ENCODE measurements at regions not wholly inside any gene's neighbourhood (a gene's known extent, or its start where the extent isn't known, plus 50 kb on each side); places are given as distances from the start of the nearest gene placed in this dataset.
"Not testable (repeated sequence)": the region's sequence is repeated elsewhere in the genome, so short reads cannot be mapped to it uniquely, and the experiment has no call there.

DNA sequence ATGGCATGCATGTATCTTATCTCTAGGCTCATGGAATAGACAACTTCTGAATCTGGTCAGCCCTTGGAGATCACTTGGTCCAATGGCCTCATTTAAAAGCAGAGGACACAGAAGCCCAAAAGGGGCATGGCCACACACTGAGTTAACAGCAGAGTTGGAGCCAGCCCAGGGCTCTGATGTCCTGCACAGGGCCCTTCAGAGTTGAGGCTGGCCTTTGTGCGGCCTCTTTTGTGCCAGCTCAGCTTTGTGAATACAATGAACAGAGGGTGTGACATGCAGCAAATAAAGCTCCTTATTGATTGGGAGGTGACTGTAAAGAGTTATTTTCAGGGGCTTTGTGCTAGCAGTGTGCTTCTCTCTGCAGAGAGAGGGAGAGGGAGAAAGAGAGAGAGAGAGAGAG, 150.1 kb upstream of the STK32A start:
- DNase-seq = no peak

DNA sequence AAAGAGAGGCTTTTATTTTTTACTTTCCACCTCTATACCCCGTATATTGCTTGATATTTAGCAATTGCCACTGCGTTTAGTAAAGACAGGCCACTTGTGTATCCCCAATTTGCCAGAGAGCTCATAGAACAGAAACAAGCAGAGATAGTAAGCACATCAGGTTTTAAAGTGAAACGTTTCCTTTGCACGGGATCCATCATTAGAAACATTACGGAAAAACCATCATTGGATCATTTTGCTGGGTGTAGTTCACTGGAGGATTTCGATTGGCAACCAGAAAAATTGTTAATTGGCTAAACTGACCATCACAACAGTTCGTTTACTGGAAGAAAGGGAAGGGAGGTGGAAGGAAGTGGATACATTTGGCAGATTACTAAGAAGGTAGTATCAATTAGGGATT, 149.4 kb upstream of the STK32A start:
- DNase-seq = no peak

DNA sequence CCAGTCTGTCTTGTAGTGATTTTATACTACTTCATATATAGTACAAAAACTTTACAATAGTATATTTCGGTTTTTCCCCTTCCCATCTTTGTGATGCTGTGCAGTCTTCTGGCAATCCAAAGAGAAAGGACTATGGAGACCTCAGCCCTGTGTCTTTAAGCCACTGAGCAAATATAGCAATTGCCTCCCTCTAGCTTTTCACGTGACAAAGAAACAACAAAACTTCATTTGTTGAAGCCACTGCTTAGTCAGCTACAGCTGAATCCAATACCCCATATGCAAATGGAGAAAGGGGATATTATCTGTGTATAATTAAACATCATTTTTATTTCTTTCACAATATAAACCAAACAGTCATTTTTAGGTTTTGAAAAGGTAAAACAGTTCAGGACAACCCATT, 142.8 kb upstream of the STK32A start:
- DNase-seq = no peak

DNA sequence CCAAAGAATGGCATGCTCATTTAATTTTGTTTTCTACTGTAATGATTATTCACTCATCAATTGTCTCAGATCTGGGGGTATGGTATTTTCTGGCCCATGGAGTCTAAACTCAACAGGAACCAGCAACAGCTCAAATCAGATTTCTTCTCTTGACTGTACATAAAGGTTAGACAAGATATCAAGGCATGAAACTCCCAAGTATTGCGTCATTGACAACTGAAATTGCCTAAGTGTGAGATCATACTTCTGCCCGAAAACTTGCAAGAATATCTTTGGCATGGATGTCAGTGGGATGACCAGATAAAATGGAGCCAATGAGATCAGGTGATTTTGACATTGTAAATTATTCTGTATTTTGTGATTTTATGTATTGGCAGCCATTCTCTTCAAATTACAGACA, 141.7 kb upstream of the STK32A start:
- no peak for DNase-seq

DNA sequence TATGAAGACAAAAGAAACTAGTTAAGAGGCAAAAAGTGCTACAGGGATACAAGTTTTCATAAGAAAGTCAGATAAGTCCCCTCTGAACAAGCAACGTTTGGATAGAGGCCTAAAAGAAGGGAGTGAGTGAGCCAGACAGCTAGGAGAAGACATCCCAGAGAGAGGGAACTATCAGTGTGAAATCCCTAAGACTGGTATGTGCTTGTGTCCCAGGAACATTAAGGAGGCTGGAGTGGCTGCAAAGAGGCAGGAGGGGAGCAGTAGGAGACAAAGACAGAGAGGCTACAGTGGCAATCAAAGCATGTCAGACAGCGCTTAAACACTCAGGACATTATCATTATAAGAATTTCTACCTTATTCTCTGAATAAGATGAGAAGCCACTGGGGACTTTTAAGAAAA, 139.1 kb upstream of the STK32A start:
- DNase-seq = no peak

DNA sequence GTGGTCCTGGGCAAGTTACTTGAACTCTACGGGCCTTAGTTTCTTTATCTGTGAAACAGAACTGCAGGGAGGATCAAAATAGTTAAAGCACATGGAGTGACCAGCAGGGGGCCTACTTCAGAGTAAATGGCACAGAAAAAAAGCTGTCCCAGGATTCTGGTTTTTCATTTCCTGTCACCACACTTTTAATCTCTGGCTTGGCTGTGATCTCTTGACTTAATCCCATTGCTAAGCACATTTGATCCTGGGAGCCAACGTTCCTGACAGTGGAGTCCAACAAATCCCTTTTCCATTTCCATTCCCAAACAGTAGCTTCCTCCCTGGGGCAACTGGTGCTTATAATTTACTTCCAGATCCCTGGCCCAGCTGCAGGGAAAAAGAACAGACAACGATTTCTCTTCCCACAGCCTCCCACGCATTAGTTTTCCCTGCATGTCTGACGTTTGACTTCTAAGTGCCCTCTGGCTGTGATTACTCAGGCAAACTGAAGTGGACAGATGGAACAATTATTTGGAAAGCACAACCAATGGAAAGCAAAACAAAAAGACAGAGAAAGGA, 136.5 kb upstream of the STK32A start:
- DNase-seq = peak; percentile 86 to 96

DNA sequence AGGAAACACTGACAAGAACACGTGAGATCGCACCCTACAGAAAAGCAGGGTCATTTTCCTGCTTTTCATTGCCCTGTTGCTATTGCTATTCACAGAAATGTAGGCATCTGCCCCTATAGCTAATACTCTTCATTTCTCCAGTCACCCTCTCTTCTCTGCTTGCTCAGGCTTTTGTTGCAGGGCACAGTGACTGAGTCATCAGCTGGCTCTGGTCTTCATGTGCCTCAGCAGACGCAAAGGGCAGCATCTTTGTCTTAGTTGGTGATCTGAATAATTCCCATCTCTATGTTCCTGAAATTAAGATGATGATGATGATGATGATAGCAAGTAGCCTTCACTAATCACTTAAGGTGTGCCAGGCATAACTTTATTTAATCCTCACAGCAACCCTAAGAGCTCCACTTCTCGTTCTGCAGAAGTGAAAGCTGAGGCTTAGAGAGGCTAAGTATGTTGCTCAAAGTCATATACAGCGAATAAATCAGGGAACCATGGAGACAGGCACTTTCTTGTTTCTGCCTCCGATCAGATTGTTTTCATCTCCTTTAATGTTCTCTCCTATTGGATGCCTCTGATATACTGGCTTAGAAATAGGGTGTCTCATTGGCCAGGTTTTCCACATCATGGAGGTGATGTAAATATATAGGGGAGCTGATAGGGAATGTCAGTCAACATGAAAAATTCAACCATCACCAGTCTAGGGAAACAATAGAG, 133.0 kb upstream of the STK32A start:
- no peak for DNase-seq

DNA sequence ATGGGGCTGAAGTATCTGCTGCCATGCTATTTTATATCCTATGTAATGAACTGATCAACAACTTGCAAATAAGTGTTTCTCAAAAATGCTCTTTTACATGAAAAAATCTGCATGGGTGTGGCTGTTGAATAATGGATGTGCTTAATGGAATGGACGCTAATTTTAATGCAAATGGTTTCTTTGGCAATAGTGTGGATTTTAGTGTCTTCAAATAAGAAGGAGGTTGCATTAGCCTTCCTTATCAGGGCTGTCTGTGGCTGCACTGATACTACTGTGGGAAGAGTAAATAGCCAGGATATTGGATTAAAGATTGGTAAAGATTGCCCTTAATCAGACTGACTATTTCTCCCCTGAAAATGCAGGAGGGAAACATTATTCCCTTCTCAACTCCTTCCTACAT, 121.9 kb upstream of the STK32A start:
- no peak for DNase-seq

DNA sequence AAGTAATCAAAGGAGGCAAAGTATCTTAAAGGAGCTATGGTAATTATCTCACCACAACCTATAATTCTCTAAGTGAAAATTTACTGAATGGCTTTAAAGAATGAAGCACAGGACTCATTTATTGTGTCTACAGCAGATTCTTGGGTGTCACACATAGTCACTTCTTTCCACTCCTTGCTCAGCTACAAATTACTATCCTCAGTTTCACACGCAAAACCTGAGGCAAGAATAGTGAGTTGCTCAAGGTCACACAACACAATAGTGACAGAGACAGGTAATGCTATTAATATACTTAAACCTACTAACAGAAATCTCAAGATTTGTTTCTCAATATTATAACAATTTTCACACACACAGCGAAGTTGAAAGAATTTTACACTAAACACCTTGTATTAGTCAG, 120.9 kb upstream of the STK32A start:
- DNase-seq = no peak

DNA sequence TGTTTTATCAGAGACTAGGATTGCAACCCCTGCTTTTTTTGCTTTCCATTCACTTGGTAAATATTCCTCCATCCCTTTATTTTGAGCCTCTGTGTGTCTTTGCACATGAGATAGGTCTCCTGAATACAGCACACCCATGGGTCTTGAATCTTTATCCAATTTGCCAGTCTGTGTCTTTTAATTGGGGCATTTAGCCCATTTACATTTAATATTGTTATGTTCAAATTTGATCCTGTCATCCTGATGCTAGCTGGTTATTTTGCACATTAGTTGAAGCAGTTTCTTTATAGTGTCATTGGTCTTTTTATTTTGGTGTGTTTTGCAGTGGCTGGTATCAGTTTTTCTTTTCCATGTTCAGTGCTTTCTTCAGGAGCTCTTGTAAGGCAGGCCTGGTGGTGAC, 95.1 kb upstream of the STK32A start:
- DNase-seq = not testable (repeated sequence)

DNA sequence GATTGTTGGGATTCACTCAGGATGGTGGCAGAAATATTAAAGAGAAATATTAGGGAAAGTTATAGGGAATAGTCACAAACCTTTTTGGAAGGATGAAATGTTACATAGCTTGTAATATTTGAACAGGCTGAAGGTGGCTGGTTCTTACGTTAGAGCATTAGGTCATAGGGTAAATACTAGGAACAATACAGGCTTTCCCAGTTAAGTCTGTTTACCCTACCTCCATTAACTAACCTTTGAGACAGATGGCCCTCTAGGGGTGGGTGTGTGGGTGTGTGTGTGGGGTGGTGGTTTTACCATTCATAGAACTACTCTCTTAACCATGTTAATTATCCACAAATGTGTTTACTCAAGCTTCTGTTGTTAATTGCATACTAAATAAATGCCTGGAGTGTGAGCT, 94.3 kb upstream of the STK32A start:
- no peak for DNase-seq

DNA sequence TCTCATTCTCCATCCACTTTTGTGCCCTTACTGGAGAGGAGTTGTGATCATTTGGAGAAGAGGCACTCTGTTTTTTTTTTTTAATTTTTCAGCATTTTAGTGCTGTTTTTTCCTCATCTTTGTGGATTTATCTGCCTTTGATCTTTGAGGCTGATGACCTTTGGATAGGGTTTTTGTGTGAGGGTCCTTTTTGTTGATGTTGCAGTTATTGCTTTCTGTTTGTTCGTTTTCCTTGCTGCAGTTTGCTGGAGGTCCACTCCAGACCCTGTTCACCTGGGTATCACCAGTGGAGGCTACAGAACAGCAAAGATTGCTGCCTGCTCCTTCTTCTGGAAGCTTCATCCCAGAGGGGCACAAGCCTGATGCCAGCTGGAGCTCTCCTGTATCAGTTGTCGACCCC, 93.2 kb upstream of the STK32A start:
- DNase-seq = not testable (repeated sequence)

DNA sequence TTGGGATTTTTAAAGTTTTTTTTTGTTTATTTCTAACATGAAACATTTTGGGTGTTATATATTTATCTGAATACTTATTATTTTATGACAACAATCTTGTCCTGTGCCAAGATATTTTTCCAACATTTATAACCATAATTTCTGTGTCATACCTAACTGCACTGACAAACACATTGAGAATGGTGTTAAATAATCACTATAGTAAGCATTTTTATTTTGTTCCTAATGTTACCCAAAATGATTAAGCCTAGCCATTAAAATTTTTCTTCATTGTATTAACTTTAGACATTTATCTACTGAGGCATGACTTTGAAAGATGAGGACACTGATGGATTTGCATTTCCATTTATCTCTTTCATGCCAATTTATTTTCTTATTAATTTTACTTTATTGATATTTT, 91.6 kb upstream of the STK32A start:
- DNase-seq = no peak

DNA sequence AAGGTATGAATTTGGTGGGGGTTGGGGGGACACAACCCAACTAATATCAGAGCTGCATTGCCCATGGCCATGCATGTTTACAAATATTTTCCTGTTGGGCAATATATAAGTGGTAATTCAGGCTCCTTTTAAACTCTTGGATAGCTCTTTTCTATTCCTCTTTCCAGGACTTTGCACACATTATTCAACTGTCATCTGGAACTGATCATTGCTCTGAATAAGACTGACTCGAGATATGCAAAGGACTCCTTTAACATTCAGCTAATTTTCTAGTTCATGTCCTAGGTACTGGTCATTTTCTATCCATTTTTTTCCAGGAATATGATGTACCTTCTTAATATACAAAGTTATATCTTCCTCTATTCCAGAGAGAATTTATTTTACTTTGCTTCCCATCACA, 89.5 kb upstream of the STK32A start:
- DNase-seq = no peak

DNA sequence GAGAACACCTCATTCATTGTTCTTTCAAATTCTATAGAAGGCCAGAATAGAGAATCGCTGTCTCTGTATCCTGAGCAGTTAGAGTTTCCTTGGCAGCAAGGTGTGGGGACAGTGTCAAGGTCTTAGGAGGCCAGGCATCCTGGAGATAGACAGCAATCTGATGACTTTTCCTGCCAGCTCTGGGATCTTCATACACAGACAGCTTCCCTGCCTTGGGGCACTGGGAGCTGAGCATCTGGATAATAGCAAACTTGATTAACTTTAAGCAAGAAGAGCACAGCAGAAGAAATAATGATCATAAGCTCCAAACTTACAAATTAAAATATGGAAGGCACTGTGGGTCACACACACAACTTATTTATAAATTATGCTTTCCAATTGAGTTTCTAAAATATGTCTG, 86.1 kb upstream of the STK32A start:
- DNase-seq = no peak

DNA sequence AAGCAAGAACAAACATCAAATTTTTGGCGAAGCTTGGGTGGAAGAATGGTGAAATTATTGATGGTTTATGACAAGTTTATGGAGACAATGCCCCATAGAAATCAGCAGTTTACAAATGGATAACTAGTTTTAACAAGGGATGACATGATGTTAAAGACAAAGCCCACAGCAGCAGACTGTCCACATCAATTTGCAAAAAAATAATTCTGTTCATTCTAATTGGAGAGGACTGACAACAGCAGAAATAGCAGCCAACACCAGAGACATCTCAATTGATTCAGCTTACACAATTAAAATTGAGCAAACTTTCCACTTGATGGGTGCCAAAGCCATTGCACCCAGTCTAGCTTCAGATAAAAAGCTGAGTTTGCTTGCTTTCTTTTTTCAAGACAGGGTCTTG, 82.7 kb upstream of the STK32A start:
- no peak for DNase-seq

DNA sequence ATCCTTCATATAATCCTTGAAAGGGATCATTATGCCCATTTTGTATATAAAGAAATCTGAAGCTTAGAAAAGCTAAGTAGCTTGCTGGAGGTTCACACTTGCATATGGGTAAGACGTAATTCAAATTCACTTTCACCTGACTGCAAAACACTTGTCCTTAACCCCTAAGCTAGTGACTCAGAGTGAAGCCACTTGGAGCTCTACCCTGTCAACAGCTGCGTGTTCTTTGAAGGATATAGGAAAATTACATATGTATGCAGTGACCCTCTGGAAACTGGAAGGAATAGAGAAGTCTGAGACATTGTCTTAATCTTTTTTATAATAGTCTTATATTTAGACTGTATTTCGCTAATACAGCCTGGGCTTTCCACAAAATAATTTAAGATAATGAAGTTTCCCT, 80.0 kb upstream of the STK32A start:
- no peak for DNase-seq

DNA sequence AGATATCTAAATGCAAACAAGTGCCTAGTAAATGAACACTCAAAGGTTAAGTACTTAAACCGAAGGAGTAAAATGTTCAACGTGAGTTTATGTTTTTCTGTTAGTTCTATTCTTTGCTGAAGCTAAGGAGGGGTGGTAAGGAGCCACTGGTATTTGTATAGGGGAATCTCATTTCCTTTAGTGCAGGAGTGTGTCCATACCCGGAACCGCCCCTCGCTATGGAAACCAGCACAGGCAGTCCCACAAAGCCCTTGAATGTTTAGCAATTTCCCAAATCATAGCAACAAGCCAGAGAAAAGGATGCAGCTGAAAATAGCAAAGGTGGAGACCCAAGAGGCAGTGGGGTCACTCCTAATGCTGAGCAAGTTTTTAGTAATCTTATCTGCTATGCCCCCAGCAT, 78.8 kb upstream of the STK32A start:
- DNase-seq = no peak

DNA sequence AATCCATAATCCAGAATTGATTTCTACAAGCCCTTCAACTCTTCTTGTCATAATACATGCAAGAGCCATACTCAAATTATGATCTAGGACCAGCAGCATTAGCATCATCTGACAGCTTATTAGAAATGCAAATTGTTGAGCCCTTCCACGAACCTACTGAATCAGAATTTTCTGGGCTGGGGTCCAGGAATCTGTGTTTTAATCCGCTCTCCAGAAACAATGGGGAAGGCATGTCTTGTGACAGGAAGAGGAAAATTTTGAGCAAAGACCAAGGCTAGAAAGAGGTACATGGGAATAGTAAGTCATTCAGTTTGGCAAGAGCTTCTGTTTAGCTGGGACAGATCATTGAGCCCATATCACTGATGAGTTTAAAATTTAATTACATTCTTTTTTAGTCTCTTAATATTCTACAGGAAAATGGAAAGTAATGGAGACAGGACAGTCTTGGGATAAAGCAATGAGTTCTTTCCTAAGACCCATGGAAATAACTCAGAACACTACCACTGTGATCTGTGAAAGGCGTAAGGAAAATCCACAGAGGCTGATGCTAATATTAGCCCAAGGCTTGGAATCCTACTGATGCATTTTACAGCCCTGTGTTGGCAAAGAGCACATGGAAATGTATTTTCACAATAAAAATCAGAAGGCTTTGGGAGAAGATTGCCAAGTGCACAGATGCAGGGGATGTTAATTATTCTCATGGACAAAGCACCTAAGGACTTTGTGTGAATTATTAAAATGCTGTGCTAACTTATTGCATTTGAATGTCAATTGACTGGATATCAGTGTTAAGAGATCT, 73.7 kb upstream of the STK32A start:
- DNase-seq = peak in 1 of 2 experiments; percentile 7

DNA sequence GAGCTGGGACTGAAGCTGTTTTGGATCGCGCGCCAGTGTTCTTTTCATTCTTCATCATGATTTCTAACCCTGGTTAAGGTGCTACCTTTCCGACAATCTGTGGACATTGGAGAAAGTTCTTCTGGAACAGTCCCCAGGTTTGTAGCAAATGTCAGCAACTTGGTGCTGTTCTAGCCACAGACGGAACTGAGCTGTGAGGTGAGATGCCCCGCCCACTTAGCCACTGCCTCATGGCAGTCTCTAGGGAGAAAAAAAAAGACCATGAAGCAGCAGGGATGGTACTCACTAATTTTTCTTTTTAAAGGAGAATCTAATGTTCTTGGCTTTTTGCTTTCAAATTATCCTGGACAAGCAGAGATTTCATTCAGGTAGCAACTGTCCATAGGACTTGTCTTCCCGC, 72.1 kb upstream of the STK32A start:
- no peak for DNase-seq

DNA sequence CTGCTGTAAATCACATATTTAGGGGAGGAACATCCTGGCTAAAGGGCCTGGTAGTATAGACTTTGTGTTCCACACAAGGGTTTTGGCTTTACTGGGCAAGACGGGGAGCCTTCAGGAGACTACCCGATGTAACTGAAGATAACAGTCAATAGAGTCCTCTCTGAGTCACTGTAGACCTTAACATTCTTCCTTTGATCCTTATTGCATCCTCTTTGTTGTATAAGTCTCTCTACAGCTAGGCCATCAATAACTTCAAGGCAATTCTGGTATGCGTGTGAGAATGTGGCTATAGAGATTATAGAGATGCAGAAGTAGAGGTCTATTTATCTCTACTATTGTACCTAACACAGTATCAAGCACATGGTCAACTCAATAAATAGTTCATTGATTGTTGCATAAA, 67.3 kb upstream of the STK32A start:
- no peak for DNase-seq

DNA sequence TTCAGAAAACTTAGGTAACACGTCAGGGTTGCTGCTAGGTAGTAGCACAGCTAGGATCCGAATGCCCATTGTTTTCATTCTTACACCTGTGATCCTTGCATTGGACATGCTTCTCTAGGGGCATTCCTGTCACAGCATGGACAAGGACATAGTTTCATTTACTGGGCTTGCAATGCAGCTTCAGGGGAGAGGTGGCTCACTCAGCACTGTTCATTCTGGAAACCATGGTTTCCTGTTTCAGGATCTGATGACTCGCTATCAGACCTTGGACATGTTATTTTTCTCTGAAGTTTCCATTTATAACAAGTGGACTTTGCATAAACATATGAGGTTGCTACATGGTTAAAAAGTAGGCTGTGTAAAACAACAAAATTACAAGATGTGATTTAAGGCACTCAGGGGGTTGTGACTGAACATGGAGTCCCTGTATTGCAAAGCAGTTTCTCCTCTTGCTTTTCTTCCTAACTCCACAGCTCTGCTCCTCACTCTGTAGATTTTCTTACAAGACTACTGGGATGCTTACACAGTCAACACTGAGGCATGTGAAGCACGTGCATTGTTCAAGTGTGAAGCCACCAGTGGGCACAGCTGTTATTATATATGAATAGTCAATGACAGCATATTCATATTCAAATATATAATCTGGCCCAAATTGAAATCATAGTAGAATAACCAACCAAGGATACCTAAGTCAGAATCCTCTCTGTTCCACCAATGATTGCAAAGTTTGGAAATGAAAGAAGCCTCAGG, 66.1 kb upstream of the STK32A start:
- DNase-seq = no peak

DNA sequence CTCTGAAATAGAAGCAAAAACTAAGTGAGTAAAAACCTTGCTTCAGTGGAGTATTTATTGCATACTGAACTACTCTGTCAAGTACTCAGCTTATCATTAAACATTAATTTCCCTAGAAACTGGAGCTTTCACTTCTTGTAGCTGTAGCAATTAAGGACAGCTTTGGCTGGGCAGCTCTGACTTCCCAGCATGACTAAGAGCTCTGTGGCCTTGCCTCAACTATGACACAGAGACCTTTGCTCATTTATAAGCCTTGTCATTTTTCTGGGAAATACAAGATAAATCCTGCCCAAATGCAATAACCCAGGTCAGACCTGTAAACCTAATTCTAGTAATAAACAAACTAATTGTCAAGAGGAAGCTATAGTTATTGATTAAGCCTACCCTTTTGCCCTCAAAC, 65.4 kb upstream of the STK32A start:
- no peak for DNase-seq

DNA sequence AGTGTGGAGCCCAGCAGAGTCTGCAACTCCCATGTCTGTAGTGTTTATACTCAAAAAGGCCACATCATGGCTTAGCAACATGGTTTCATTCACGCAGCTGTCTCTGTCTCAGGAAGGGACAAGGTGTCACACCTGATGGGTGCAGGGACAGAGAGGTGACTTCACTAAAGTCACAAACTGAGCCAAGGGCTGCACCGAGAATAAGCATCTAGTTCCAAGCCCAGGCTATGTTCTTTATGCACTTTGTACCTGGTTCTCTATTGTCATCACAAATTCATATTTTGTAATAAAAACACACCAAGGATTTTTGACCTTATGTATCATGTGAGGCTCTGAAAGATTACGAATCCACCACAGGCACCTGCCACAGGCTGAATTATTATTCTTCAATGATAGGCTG, 64.9 kb upstream of the STK32A start:
- DNase-seq = no peak
